NCI-H226 (cell line): ENCODE measurements at regions not wholly inside any gene's neighbourhood (a gene's known extent, or its start where the extent isn't known, plus 50 kb on each side); places are given as distances from the start of the nearest gene placed in this dataset.
"Not testable (repeated sequence)": the region's sequence is repeated elsewhere in the genome, so short reads cannot be mapped to it uniquely, and the experiment has no call there.

Experiments
- DNase-seq: peaks from one replicate; pipeline ENCODE4 v3.0.0-alpha.2; 2015

DNA sequence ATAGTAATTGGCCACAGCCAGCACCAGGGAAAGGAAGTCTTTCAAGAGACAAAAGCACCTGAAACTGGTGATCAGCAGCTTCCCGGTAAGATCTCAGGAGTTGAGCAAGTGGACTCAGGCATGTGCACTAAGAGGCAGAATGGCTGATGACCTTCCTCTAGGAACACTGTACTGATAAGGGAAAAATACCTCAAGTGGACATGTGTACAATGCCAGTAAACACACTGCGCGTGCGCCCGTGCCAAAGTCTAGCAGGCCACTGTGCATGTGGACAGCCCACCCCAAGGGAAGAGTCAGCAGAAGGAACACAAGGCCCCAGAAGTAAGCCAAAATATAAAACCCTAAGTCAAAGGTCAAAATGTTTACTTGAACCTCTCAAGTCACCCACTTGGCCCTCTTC lies 423.0 kb downstream of the TUSC1 start:
- DNase-seq: no peak

DNA sequence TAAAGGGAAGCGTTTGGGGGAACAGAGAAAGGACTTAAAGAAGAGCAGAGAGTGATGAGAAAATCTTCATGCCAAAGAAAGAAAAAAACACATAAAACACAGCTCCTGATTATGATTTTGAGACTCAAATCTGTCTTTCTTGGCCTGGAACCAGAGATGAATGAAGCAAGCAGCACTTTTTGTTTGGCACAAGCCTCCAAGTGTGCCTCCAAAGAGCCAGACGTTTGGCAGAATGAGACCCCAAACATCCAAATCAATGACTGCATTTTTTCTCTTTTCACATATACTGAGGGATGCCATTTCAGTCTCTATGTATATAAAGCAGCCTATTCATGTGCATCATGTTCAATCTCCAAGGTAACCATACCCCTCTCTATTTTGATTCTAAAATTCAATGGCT lies 424.2 kb downstream of the TUSC1 start:
- no peak for DNase-seq

DNA sequence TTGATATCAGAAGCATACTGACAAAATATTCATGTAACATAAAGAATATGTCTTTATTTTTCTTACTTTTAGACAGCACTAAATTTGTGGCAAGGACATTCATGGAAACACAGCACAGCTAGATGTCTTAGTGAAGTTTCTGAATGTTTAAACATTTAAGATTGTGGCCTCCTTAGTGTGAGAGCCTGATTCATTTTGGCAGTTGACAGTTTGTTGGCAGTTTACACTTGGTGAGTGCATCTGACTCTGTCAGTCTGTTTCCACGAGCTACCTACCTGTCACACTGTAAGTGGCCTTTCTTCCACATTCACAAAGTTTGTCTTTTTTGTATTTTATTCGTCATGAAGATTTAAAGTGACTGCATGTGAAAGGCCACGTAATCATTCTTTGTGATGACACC lies 436.8 kb downstream of the TUSC1 start:
- DNase-seq: no peak

DNA sequence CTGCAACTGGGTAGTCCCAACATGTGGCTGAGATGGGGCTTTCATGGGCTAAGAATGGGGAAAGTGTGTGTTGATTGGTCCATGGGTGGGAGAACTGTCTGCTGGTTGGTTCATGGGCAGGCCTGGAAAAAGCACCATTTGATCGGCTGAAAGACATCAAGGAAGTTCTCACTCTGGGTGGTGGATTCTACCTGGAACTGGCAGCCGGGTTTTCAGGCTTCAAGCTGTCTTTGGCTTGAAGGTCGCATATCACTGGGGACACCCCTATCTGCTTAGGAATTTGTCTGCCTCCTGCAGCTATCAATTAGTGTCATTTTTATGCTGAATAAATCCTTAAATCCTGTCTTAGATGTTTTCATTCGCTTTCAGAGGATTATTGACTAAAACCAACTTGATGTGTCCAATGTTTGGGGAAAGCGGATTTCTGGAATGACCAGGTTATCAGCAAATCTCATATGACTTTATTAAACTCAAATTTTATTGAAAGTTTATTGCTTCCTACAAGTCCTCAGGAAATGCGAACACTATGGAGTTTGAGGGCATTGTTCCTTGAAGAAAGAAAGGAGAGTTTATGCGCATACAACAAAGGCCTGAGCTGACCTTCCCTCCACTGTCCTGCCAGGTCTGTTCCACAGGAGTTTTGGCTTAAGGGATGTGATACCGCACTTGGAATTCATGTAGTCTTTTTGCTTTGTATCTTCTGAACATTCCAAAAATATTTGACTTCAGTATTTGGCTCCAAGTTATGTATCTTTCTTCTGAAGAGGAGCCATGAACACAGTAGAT lies 451.1 kb downstream of the TUSC1 start:
- DNase-seq: no peak

- no peak for DNase-seq
Measured at GRCh38 chr9:25225938-25226760, 452.1 kb downstream of the TUSC1 start.

DNA sequence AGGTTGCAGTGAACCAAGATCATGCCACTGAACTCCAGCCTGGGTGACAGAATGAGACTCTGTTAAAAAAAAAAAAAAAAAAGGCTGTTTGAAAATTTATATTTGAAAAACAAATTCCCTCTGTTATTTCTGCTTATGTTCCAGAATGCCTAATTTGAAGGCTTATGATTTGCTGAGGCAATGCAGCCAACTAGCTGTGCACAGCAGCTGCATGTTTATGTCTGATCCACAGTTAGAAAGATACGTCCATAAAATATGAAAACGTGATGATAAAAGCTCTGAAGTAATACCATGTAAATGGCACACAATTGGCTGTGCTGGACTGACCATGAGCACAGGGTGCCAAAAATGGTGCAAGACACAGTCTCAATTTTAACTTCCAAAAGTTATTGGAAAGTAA lies 453.2 kb downstream of the TUSC1 start:
- no peak for DNase-seq

- no peak for DNase-seq
Measured at GRCh38 chr9:25224309-25224708, 453.9 kb downstream of the TUSC1 start.

GRCh38 chr9:25212361-25212760 lies 465.9 kb downstream of the TUSC1 start:
- no peak for DNase-seq

- no peak for DNase-seq
Measured at GRCh38 chr9:25207402-25208195, 470.6 kb downstream of the TUSC1 start.

DNA sequence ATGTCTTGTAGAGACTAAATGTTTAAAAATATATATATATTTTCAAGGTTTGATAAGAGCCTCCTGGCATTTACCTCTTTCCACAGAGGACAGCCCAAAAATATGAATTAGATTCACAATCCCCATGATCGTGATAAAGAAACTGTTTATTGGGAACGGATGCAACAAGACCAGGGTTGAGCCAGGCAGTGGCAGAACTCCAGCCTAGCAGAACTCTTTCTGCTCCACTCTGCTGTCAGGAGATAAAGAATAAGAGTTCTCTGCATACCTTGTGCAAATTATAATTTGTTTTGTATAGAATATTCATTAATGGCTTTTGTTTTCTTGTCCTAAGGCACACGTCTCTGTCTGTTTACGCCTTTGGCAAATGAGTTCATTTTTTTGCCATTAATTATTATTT lies 472.2 kb downstream of the TUSC1 start:
- DNase-seq: no peak

DNA sequence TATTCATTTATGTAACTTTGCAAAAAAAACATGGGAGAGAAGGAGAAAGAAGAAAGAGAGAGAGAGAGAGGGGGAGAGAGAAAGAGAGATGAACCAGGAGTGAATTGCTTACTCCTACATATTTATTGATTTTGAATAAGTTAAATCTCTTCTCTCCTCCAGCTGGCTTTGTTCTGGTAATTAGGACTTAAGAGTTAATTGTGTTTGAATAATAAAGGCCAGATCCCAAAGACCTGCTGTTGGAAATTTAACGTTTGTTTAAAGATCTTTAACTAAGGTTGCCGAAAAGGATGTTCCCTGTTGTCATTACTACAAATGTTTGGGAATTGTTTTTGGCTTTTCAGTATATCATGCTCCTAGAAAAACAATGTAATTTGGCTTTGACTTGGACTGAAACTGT lies 473.0 kb downstream of the TUSC1 start:
- DNase-seq: no peak

DNA sequence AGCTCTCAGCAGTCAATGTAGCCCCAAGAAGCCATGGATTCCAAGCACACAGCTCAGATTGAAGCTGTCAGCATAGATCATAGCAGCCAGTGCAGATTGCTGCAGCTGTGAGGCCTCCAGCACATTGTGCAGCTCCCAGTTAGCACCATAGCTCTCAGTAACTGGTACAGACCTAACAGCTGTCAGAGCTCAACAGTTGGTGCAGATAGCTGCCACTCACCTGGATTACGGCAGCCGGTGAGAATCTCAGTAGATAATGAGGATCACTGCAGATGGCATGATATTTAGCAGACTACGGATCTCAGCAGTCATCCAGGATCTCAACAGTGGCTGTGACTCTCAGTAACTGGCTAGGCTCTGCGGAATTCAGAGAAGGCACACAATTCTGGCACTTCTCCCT lies 500.4 kb downstream of the TUSC1 start:
- DNase-seq: no peak

GRCh38 chr9:25129537-25129936 lies 548.7 kb downstream of the TUSC1 start:
- DNase-seq: no peak

DNA sequence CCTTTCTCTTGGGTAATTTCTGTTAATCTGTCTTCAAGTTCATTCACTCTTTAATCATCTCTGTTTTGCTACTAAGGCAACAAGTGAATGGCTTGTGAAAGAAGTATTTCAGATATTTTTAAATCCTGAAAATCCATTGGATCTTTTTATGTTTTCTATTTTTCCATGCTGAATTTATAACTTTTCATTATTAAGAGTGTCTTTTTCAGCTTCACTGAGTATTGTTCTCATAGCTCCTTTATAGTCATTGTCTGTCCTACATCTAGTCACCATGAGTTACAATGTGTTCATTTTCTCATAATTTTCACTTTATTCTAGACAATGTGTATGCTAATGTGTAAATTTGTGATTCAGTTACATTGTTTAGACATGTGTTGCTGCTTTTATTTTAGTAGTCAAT lies 556.4 kb downstream of the TUSC1 start:
- DNase-seq: no peak

- no peak for DNase-seq
Measured at GRCh38 chr9:25119041-25119440, 559.2 kb downstream of the TUSC1 start.

GRCh38 chr9:25117791-25118190 lies 560.5 kb downstream of the TUSC1 start:
- DNase-seq: no peak

- not testable (repeated sequence) for DNase-seq
Measured at GRCh38 chr9:25102204-25102603, 556.5 kb upstream of the IZUMO3 start.

- no peak for DNase-seq
Measured at GRCh38 chr9:25094518-25094917, 548.8 kb upstream of the IZUMO3 start.

DNA sequence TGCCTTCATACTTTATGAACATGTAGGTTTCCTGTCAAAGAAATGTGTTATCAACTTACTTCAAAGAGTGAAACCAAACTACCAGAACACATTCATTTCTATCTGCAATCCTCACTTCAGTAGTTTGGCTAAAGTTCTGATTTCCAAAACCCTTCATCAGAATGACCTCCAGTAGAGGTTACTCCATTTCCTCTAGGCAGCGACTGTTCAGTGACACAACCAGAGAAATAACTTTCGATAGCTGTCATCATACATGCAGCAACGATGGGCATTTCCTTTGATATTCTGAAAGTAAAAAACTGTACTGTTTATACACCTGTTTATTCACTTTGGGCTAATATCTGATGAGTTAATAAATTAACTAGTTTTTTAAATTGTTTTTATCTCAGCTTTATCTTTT lies 532.5 kb upstream of the IZUMO3 start:
- DNase-seq: no peak

- DNase-seq: no peak
Measured at GRCh38 chr9:25048098-25048724, 502.5 kb upstream of the IZUMO3 start.

DNA sequence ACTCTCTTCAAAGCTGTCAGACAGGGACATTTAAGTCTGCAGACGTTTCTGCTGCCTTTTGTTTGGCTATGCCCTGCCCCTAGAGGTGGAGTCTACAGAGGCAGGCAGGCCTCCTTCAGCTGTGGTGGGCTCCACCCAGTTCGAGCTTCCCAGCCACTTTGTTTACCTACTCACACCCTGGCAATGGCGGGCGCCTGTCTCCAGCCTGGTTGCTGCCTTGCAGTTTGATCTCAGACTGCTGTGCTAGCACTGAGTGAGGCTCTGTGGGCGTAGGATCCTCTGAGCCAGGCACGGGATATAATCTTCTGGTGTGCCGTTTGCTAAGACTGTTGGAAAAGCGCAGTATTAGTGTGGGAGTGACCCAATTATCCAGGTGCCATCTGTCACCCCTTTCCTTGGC lies 499.8 kb upstream of the IZUMO3 start:
- DNase-seq: not testable (repeated sequence)

DNA sequence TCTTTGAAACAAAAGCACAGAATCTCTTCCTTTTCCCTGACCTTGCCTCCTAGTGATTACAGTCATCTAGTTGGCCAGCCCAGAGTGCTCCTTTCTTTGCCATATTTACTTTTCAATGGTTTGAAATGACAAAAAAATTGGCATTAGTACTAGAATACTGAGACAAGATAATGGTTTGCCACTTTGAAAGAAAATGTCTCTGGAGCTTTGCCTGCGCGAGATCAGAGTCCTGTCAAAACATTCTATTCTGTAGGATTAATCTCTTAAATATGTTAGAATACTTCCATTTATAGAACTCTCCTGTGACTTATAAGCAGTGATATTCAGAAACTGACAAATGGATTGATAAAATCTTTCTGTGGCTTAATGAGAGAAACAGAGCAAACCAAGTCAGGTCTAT lies 484.0 kb upstream of the IZUMO3 start:
- DNase-seq: no peak

- DNase-seq: no peak
Measured at GRCh38 chr9:25025686-25026085, 480.0 kb upstream of the IZUMO3 start.
